HepG2 (cell line): ENCODE measurements at regions not wholly inside any gene's neighbourhood (a gene's known extent, or its start where the extent isn't known, plus 50 kb on each side); places are given as distances from the start of the nearest gene placed in this dataset.

ENCODE experiments used
- ATAC-seq: fragments of 200-7000 bp; cut with Tn5 transposase; 3 replicates; pipeline ENCODE4 v1.9.1; 2020; ENCODE audit warnings: mild to moderate bottlenecking, moderate library complexity
- BruUV-seq: library from RNA; stranded (reverse); fragments of 400-500 nt; replicated peaks from 2 replicates; lab custom pipeline; 2021; lab: Mats Ljungman, UMichigan
- CTCF ChIA-PET: fragments of 300-600 bp; formaldehyde crosslinking; extraction: SDS; loops from one replicate; lab custom pipeline; 2021; ENCODE audit warnings: low total read pairs, inconsistent platforms, low intra/inter-chr PET ratio; lab: Yijun Ruan, JAX
- POLR2A ChIA-PET: fragments of 350-600 bp; sonication (Branson Sonifier 250); formaldehyde crosslinking; loops from one replicate; lab custom pipeline; 2020; ENCODE audit warnings: antibody characterized with exemption, inconsistent platforms; lab: Yijun Ruan, JAX
- DNase-seq: peaks from one replicate; pipeline ENCODE4 v3.0.0-alpha.2; 2015; ENCODE audit warnings: low spot score
- FAIRE-seq: peaks from 3 replicates; lab custom pipeline; 2011; peaks lifted over from hg19 to GRCh38; lab: Jason Lieb, UNC
- H2AFZ ChIP-seq: one replicate; pipeline ENCODE4 v1.6.1; 2011; ENCODE audit warnings: low read length, inconsistent platforms
- H3K27ac ChIP-seq: fragments of 300-600 bp; 3 replicates; pipeline ENCODE4 v1.8.0; 2011; ENCODE audit warnings: mixed run types, mild to moderate bottlenecking, mixed read lengths, low read length, inconsistent platforms; ENCODE audit not compliant: insufficient read depth; ENCODE audit errors: extremely low read length
- H3K27me3 ChIP-seq, 2 experiments: fragments of 200-600 bp in 1 of 2; 2 replicates in 1 of 2; 3 replicates in 1 of 2; pipeline versions ENCODE4 v1.6.0 to v1.8.0; 2011; ENCODE audit warnings: low read length in 2 of 2, mild to moderate bottlenecking in 2 of 2, moderate library complexity in 2 of 2, inconsistent platforms in 1 of 2; ENCODE audit not compliant: insufficient read depth in 2 of 2, control insufficient read depth in 1 of 2
- H3K36me3 ChIP-seq, 2 experiments: fragments of 200-600 bp in 1 of 2; replicated peaks in 1 of 2; 2 replicates in 1 of 2; 3 replicates in 1 of 2; pipeline versions ENCODE4 v1.5.1 to v1.8.0; 2011; ENCODE audit warnings: low read length in 2 of 2, inconsistent platforms in 1 of 2; ENCODE audit not compliant: insufficient read depth in 2 of 2, control insufficient read depth in 1 of 2
- H3K4me1 ChIP-seq: 2 replicates; pipeline ENCODE4 v1.5.1; 2012; ENCODE audit warnings: low read length, inconsistent platforms; ENCODE audit not compliant: insufficient read depth
- H3K4me2 ChIP-seq: 2 replicates; pipeline ENCODE4 v1.6.0; 2011; ENCODE audit warnings: low read depth, low read length, inconsistent platforms
- H3K4me3 ChIP-seq, 3 experiments: fragments of 200-600 bp in 1 of 3; sonication (generic), shearing (Covaris generic) in 1 of 3; replicated peaks in 1 of 3; 2 replicates each; pipeline ENCODE4 v1.5.1; 2011 to 2016; ENCODE audit warnings: low read length in 3 of 3, inconsistent platforms in 2 of 3, low read depth in 2 of 3, mild to moderate bottlenecking in 2 of 3, control low read depth in 1 of 3, mixed read lengths in 1 of 3; ENCODE audit not compliant: insufficient read depth in 1 of 3
- H3K79me2 ChIP-seq: one replicate; pipeline ENCODE4 v1.6.1; 2011; ENCODE audit warnings: low read length, inconsistent platforms; ENCODE audit not compliant: insufficient read depth
- H3K9ac ChIP-seq: 2 replicates; pipeline ENCODE4 v1.6.0; 2011; ENCODE audit warnings: mild to moderate bottlenecking, low read depth, low read length, inconsistent platforms; ENCODE audit not compliant: insufficient read depth
- H3K9me3 ChIP-seq: 2 replicates; pipeline ENCODE4 v1.5.1; 2012; ENCODE audit warnings: mild to moderate bottlenecking, low read length
- H4K20me1 ChIP-seq: 2 replicates; pipeline ENCODE4 v1.6.0; 2011; ENCODE audit warnings: inconsistent platforms, mild to moderate bottlenecking, low read length, moderate library complexity; ENCODE audit not compliant: insufficient read depth
- CAMTA2 ChIP-seq: sonication (generic); formaldehyde crosslinking; IDR thresholded peaks from 2 replicates; pipeline ENCODE4 v1.4.0; 2020; ENCODE audit warnings: mild to moderate bottlenecking, missing genetic modification reagents, borderline replicate concordance
- CBX5 ChIP-seq: sonication (generic); formaldehyde crosslinking; IDR thresholded peaks from 2 replicates; pipeline ENCODE4 v1.4.0; 2020; ENCODE audit warnings: missing genetic modification reagents, borderline replicate concordance
- FOXO4 ChIP-seq: sonication (generic); formaldehyde crosslinking; conservative IDR thresholded peaks from 2 replicates; pipeline ENCODE4 v1.8.1; 2023; ENCODE audit warnings: missing genetic modification reagents
- HNF4A ChIP-seq: sonication (generic); formaldehyde crosslinking; IDR thresholded peaks from 2 replicates; pipeline ENCODE4 v1.4.0; 2020; ENCODE audit warnings: missing genetic modification reagents
- HOXA3 ChIP-seq: sonication (generic); formaldehyde crosslinking; IDR thresholded peaks from 2 replicates; pipeline ENCODE4 v1.5.0; 2020; ENCODE audit warnings: missing genetic modification reagents
- KDM6A ChIP-seq: IDR thresholded peaks from 2 replicates; pipeline ENCODE4 v1.6.1; 2016; ENCODE audit warnings: low read depth
- MNT ChIP-seq: fragments of 450-650 bp; IDR thresholded peaks from 2 replicates; pipeline ENCODE4 v1.6.1; 2016
- PTBP1 ChIP-seq: fragments of 200-400 bp; formaldehyde crosslinking; IDR thresholded peaks from 2 replicates; pipeline ENCODE4 v1.6.1; 2018; ENCODE audit warnings: low read length, low read depth; ENCODE audit not compliant: poor library complexity, severe bottlenecking
- RAD21 ChIP-seq: fragments of 450-650 bp; formaldehyde crosslinking; IDR thresholded peaks from 2 replicates; pipeline ENCODE4 v1.5.0; 2020; ENCODE audit warnings: mild to moderate bottlenecking
- RAD51 ChIP-seq: fragments of 450-650 bp; IDR thresholded peaks from 2 replicates; pipeline ENCODE4 v1.6.1; 2016; ENCODE audit warnings: borderline replicate concordance
- RFXANK ChIP-seq: IDR thresholded peaks from 2 replicates; pipeline ENCODE4 v1.6.1; 2016
- TFDP2 ChIP-seq: sonication (generic); formaldehyde crosslinking; IDR thresholded peaks from 2 replicates; pipeline ENCODE4 v1.4.0; 2020; ENCODE audit warnings: missing genetic modification reagents
- WIZ ChIP-seq: sonication (generic); formaldehyde crosslinking; IDR thresholded peaks from 2 replicates; pipeline ENCODE4 v1.5.1; 2020; ENCODE audit warnings: mild to moderate bottlenecking, missing genetic modification reagents
- ZNF512 ChIP-seq: sonication (generic); formaldehyde crosslinking; IDR thresholded peaks from 2 replicates; pipeline ENCODE4 v1.4.0; 2020; ENCODE audit warnings: mild to moderate bottlenecking, missing genetic modification reagents
- ZNF619 ChIP-seq: sonication (generic); formaldehyde crosslinking; IDR thresholded peaks from 2 replicates; pipeline ENCODE4 v1.4.0; 2020; ENCODE audit warnings: mild to moderate bottlenecking, missing genetic modification reagents
- ZSCAN25 ChIP-seq: sonication (generic); formaldehyde crosslinking; IDR thresholded peaks from 2 replicates; pipeline ENCODE4 v1.8.0; 2022; ENCODE audit warnings: mild to moderate bottlenecking, missing genetic modification reagents
- WGBS: methylation state at CpG from one replicate; pipeline ENCODE4 v1.1.6; 2017; ENCODE audit warnings: low lambda C conversion rate; 5-methylcytosine and 5-hydroxymethylcytosine counted together
- in situ Hi-C: cut with HindIII; loops from 2 replicates; pipeline ENCODE4 v1.10.0; 2017; ENCODE audit warnings: low pct_unique_long_range_greater_than_20kb; ENCODE audit not compliant: extremely low pct_ligation_motif_present
- intact Hi-C: fragments of 100-400 bp; cut with micrococcal nuclease; formaldehyde crosslinking; loops from one replicate; pipeline ENCODE4 v1.10.0; 2022; ENCODE audit not compliant: unreplicated experiment

- BruUV-seq, result no TSS peak
- no peaks in the 10 kb centered on the region for H3K27me3 ChIP-seq
- H3K9ac ChIP-seq, result no peak overlapping the region
- TF ChIP-seq HNF4A (CRISPR knock-in tag), result no peak
- no peak for TF ChIP-seq MNT
- TF ChIP-seq FOXO4 (CRISPR knock-in tag), result no peak
- no peak for TF ChIP-seq ZSCAN25
- TF ChIP-seq RAD51, result no peak
- no peak for TF ChIP-seq ZNF619 (CRISPR knock-in tag)
- TF ChIP-seq RFXANK (CRISPR knock-in tag), result no peak
- no peak for TF ChIP-seq KDM6A (CRISPR knock-in tag)
- no peak for TF ChIP-seq WIZ
- no peak for TF ChIP-seq CBX5
- no peak for TF ChIP-seq ZNF512 (CRISPR knock-in tag)
- TF ChIP-seq TFDP2 (CRISPR knock-in tag), result no peak
- TF ChIP-seq CAMTA2, result no peak
- no peak for TF ChIP-seq RAD21 (CRISPR knock-in tag)
- TF ChIP-seq PTBP1, result no peak
- TF ChIP-seq HOXA3 (CRISPR knock-in tag), result no peak
- no peak for ATAC-seq
- POLR2A ChIA-PET, result no interaction called here
- no peak overlapping the region for H3K4me2 ChIP-seq
- H3K27ac ChIP-seq, result no peak overlapping the region
- CTCF ChIA-PET, result no interaction called here
- no peak overlapping the region for H3K4me3 ChIP-seq
- H4K20me1 ChIP-seq, result no peaks in the 10 kb centered on the region
- H3K4me1 ChIP-seq, result 0 out of 2 replicates have a peak, but pooled peaks cover 2% of the 10 kb centered on the region
- WGBS, result 0% methylated on average over 3 of the region's 3 CpGs
- FAIRE-seq, result no peak
- H2AFZ ChIP-seq, result no peak overlapping the region
- no peaks in the 10 kb centered on the region for H3K79me2 ChIP-seq
- intact Hi-C loops (no loop called here), in situ Hi-C loops (no loop called here)
- no peak for DNase-seq
- H3K9me3 ChIP-seq, result no peaks in the 10 kb centered on the region
- H3K36me3 ChIP-seq, result no peaks in the 10 kb centered on the region
Observed at GRCh38 chr9:90162819-90163218, 479.8 kb downstream of the DIRAS2 start.
